ENCODE measurements at regions not wholly inside any gene's neighbourhood (a gene's known extent, or its start where the extent isn't known, plus 50 kb on each side); places are given as distances from the start of the nearest gene placed in this dataset.

DNA sequence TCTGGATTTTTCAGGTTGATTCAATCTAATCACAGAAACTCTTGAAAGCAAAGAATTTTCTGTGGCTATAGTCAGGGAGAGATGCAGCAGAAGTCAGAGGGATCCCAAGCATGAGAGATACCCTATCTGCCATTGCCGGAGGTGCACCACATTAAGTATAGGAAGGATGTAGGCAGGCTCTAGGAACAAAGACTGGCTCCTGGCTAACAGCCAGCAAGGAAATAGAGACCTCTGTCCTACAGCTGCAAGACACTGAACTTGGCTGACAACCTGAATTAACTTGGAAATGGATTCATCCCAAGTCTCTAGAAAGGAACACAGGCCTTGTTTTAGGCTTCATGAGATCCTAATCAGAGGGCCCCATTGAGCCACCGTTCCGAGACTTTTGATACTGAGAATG is 364.9 kb upstream of the FLRT2 start:
- Mint-ChIP-seq H3K27ac (ENCODE audit: unreplicated experiment) (no peak overlapping the region), H3K27me3 (ENCODE audit: insufficient read depth, unreplicated experiment) (no peaks in the 10 kb centered on the region), H3K9me3 (ENCODE audit: unreplicated experiment) (peaks cover 9% of the 10 kb centered on the region), H3K4me3 (ENCODE audit: unreplicated experiment) (no peak overlapping the region), H3K36me3 (ENCODE audit: insufficient read depth, unreplicated experiment) (no peaks in the 10 kb centered on the region), H3K4me1 (ENCODE audit: low read depth, unreplicated experiment) (no peaks in the 10 kb centered on the region)
- BruUV-seq (replicated peaks) = no TSS peak
- Histone ChIP-seq H3K4me1 (no peaks in the 10 kb centered on the region), H3K4me3 (ENCODE audit: low read depth, low read length) (no peak overlapping the region), H3K27me3 (replicated peaks; ENCODE audit: control insufficient read depth, insufficient read depth, low read length) (no peaks in the 10 kb centered on the region), H3K36me3 (ENCODE audit: control insufficient read depth, insufficient read depth, low read length) (no peaks in the 10 kb centered on the region), H3K9me3 (no peaks in the 10 kb centered on the region)
- DNase-seq = no peak
- ChIA-PET CTCF (no interaction called here), POLR2A (no interaction called here)
- TF ChIP-seq, protein P1, sequence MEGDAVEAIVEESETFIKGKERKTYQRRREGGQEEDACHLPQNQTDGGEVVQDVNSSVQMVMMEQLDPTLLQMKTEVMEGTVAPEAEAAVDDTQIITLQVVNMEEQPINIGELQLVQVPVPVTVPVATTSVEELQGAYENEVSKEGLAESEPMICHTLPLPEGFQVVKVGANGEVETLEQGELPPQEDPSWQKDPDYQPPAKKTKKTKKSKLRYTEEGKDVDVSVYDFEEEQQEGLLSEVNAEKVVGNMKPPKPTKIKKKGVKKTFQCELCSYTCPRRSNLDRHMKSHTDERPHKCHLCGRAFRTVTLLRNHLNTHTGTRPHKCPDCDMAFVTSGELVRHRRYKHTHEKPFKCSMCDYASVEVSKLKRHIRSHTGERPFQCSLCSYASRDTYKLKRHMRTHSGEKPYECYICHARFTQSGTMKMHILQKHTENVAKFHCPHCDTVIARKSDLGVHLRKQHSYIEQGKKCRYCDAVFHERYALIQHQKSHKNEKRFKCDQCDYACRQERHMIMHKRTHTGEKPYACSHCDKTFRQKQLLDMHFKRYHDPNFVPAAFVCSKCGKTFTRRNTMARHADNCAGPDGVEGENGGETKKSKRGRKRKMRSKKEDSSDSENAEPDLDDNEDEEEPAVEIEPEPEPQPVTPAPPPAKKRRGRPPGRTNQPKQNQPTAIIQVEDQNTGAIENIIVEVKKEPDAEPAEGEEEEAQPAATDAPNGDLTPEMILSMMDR (IDR thresholded peaks at IDR 0.05; ENCODE audit: insufficient read depth in 1 of 2, low read depth in 1 of 2, low read length in 1 of 2, severe bottlenecking in 1 of 2, unreplicated experiment in 1 of 2) = no peak
- intact Hi-C loops (cut with micrococcal nuclease; ENCODE audit: unreplicated experiment) = no loop called here

DNA sequence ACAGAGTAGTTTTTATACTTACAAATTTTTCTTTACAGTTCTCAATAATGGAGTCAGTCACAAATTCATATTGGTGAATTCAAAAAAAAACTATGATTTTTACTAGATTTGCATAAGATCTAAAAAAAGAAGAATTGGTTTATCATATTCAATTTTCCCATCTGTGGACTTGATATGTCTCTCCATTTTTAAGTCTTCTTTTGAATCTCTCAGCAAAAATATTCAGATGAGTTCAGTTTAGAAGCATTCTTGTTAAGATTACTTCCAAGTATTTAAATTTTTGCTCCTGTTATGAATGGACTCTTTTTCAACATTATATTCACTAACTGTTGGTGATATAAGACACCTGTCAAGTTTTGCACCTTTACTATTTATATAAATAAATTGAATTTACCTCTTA is 360.6 kb upstream of the FLRT2 start:
- Mint-ChIP-seq H3K4me1 (ENCODE audit: low read depth, unreplicated experiment) (no peaks in the 10 kb centered on the region), H3K27me3 (ENCODE audit: insufficient read depth, unreplicated experiment) (no peaks in the 10 kb centered on the region), H3K4me3 (ENCODE audit: unreplicated experiment) (no peak overlapping the region), H3K36me3 (ENCODE audit: insufficient read depth, unreplicated experiment) (no peaks in the 10 kb centered on the region), H3K9me3 (ENCODE audit: unreplicated experiment) (no peaks in the 10 kb centered on the region), H3K27ac (ENCODE audit: unreplicated experiment) (no peak overlapping the region)
- POLR2A ChIA-PET = no interaction called here
- DNase-seq = no peak
- Histone ChIP-seq H3K9me3 (no peaks in the 10 kb centered on the region), H3K36me3 (ENCODE audit: control insufficient read depth, insufficient read depth, low read length) (no peaks in the 10 kb centered on the region), H3K4me1 (no peaks in the 10 kb centered on the region), H3K27me3 (replicated peaks; ENCODE audit: control insufficient read depth, insufficient read depth, low read length) (no peaks in the 10 kb centered on the region), H3K4me3 (ENCODE audit: low read depth, low read length) (no peak overlapping the region)
- TF ChIP-seq, protein P1 (IDR thresholded peaks at IDR 0.05; ENCODE audit: insufficient read depth in 1 of 2, low read depth in 1 of 2, low read length in 1 of 2, severe bottlenecking in 1 of 2, unreplicated experiment in 1 of 2) = no peak
- BruUV-seq (replicated peaks) = no TSS peak
- CTCF ChIA-PET = no interaction called here
- intact Hi-C loops (cut with micrococcal nuclease; ENCODE audit: unreplicated experiment) = no loop called here

DNA sequence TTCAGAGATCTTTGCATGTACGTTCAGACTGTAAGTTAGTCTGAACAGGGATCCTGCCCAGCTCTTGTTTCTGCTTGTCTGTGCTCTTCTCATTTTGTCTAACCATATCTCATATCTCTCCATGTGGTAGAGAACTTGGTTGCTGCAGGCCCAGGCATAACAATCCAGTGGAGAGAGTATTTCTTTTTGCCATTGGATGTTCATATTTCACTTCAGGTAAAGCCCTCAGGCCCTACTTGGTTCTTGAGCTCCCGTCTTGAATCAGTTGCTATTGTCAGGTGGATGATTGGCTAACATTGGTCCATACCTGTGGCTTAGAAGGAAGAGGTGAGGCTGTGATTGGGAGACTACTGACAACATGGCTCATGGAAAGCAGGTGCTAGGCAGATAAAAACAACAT is 357.7 kb upstream of the FLRT2 start:
- BruUV-seq (replicated peaks) = no TSS peak
- DNase-seq = no peak
- intact Hi-C loops (cut with micrococcal nuclease; ENCODE audit: unreplicated experiment) = no loop called here
- Mint-ChIP-seq H3K27me3 (ENCODE audit: insufficient read depth, unreplicated experiment) (no peaks in the 10 kb centered on the region), H3K36me3 (ENCODE audit: insufficient read depth, unreplicated experiment) (no peaks in the 10 kb centered on the region), H3K4me1 (ENCODE audit: low read depth, unreplicated experiment) (no peaks in the 10 kb centered on the region), H3K4me3 (ENCODE audit: unreplicated experiment) (no peak overlapping the region), H3K27ac (ENCODE audit: unreplicated experiment) (no peak overlapping the region), H3K9me3 (ENCODE audit: unreplicated experiment) (no peaks in the 10 kb centered on the region)
- H3K36me3 ChIP-seq (ENCODE audit: control insufficient read depth, insufficient read depth, low read length) = no peaks in the 10 kb centered on the region
- ChIA-PET CTCF (no interaction called here), POLR2A (no interaction called here)
- H3K27me3 ChIP-seq (replicated peaks; ENCODE audit: control insufficient read depth, insufficient read depth, low read length) = no peaks in the 10 kb centered on the region
- H3K9me3 ChIP-seq = no peaks in the 10 kb centered on the region
- H3K4me3 ChIP-seq (ENCODE audit: low read depth, low read length) = no peak overlapping the region
- TF ChIP-seq, protein P1 (IDR thresholded peaks at IDR 0.05; ENCODE audit: insufficient read depth in 1 of 2, low read depth in 1 of 2, low read length in 1 of 2, severe bottlenecking in 1 of 2, unreplicated experiment in 1 of 2) = no peak
- H3K4me1 ChIP-seq = no peaks in the 10 kb centered on the region

Measured in Caco-2 (cell line).